HG03135 (cell line): ENCODE measurements at regions not wholly inside any gene's neighbourhood (a gene's known extent, or its start where the extent isn't known, plus 50 kb on each side); places are given as distances from the start of the nearest gene placed in this dataset.
"Not testable (repeated sequence)": the region's sequence is repeated elsewhere in the genome, so short reads cannot be mapped to it uniquely, and the experiment has no call there.

Experiments used
- ATAC-seq: cut with Tn5 transposase; IDR thresholded peaks from one replicate; pipeline ENCODE4 v1.9.1; 2021; ENCODE audit warnings: mild to moderate bottlenecking, moderate library complexity; ENCODE audit not compliant: unreplicated experiment

GRCh38 chr7:142447762-142448161, 189.9 kb upstream of the PRSS58 start:
- ATAC-seq, result no peak

- ATAC-seq, result no peak
These were observed 187.3 kb upstream of the PRSS58 start for GRCh38 chr7:142445019-142445686.

- no peak for ATAC-seq
These were observed 185.6 kb upstream of the PRSS58 start for GRCh38 chr7:142443216-142444010.

- no peak for ATAC-seq
These were observed 184.5 kb upstream of the PRSS58 start for GRCh38 chr7:142442396-142442795.

- no peak for ATAC-seq
These were observed 183.1 kb upstream of the PRSS58 start for GRCh38 chr7:142440906-142441411.

GRCh38 chr7:142440219-142440905, 182.5 kb upstream of the PRSS58 start:
- ATAC-seq, result no peak

- peak; percentile 54 for ATAC-seq
These were observed 181.9 kb upstream of the PRSS58 start for GRCh38 chr7:142439739-142440138.

- no peak for ATAC-seq
These were observed 181.2 kb upstream of the PRSS58 start for GRCh38 chr7:142438923-142439515.

GRCh38 chr7:142438235-142438922, 180.5 kb upstream of the PRSS58 start:
- peak; percentile 44 for ATAC-seq

GRCh38 chr7:142437741-142438140, 179.9 kb upstream of the PRSS58 start:
- ATAC-seq, result no peak

- ATAC-seq, result no peak
These were observed 178.7 kb upstream of the PRSS58 start for GRCh38 chr7:142436601-142437000.

- ATAC-seq, result not testable (repeated sequence)
These were observed 177.7 kb upstream of the PRSS58 start for GRCh38 chr7:142435606-142436005.

- no peak for ATAC-seq
These were observed 176.9 kb upstream of the PRSS58 start for GRCh38 chr7:142434666-142435167.

- not testable (repeated sequence) for ATAC-seq
These were observed 176.3 kb upstream of the PRSS58 start for GRCh38 chr7:142434133-142434532.

- ATAC-seq, result no peak
These were observed 174.5 kb upstream of the PRSS58 start for GRCh38 chr7:142432377-142432776.

- no peak for ATAC-seq
These were observed 173.6 kb upstream of the PRSS58 start for GRCh38 chr7:142431491-142431890.

- no peak for ATAC-seq
These were observed 170.2 kb upstream of the PRSS58 start for GRCh38 chr7:142428094-142428493.

GRCh38 chr7:142425281-142425680, 167.4 kb upstream of the PRSS58 start:
- ATAC-seq, result no peak

GRCh38 chr7:142422621-142423020, 164.8 kb upstream of the PRSS58 start:
- no peak for ATAC-seq
